SK-N-SH (cell line): ENCODE measurements at regions not wholly inside any gene's neighbourhood (a gene's known extent, or its start where the extent isn't known, plus 50 kb on each side); places are given as distances from the start of the nearest gene placed in this dataset.

ENCODE experiments used
- CTCF ChIA-PET: fragments of 300-600, 350-600 bp; formaldehyde crosslinking; extraction: SDS; loops from one replicate; lab custom pipeline; 2021; lab: Yijun Ruan, JAX
- POLR2A ChIA-PET: fragments of 350-600 bp; sonication (Branson Sonifier 250); formaldehyde crosslinking; extraction: SDS; loops from one replicate; lab custom pipeline; 2020; ENCODE audit warnings: antibody characterized with exemption, inconsistent platforms; lab: Yijun Ruan, JAX
- DNase-seq: peaks from one replicate; pipeline ENCODE4 v3.0.0; 2012
- H2AFZ ChIP-seq: fragments of 200-600 bp; sonication (generic); 2 replicates; pipeline ENCODE4 v1.8.1; 2016; ENCODE audit warnings: antibody characterized with exemption, mild to moderate bottlenecking, low read depth
- H3F3A ChIP-seq: fragments of 200-600 bp; sonication (generic); replicated peaks from 2 replicates; pipeline ENCODE3; 2016; ENCODE audit warnings: antibody characterized with exemption, mild to moderate bottlenecking; ENCODE audit not compliant: insufficient read depth
- H3K27ac ChIP-seq, 2 experiments: fragments of 200-500 bp in 1 of 2; fragments of 200-600 bp in 1 of 2; sonication (Bioruptor generic) in 1 of 2; sonication (generic), shearing (Covaris generic) in 1 of 2; 2 replicates each; pipeline versions ENCODE4 v1.5.1 to v1.6.1; 2014 to 2016; ENCODE audit warnings: low read depth in 2 of 2, inconsistent platforms in 1 of 2, low read length in 1 of 2, mild to moderate bottlenecking in 1 of 2, mixed read lengths in 1 of 2
- H3K27me3 ChIP-seq: fragments of 200-600 bp; sonication (generic), shearing (Covaris generic); 2 replicates; pipeline ENCODE4 v1.6.1; 2016; ENCODE audit warnings: mixed run types; ENCODE audit not compliant: insufficient read depth
- H3K36me3 ChIP-seq, 2 experiments: fragments of 200-500 bp in 1 of 2; fragments of 200-600 bp in 1 of 2; sonication (Bioruptor generic) in 1 of 2; sonication (generic) in 1 of 2; replicated peaks in 1 of 2; 2 replicates each; pipeline versions ENCODE3 to v1.5.1; 2014 to 2016; ENCODE audit warnings: low read length in 1 of 2, mild to moderate bottlenecking in 1 of 2; ENCODE audit not compliant: insufficient read depth in 2 of 2, control insufficient read depth in 1 of 2
- H3K4me1 ChIP-seq, 2 experiments: fragments of 200-500 bp in 1 of 2; fragments of 200-600 bp in 1 of 2; sonication (Bioruptor generic) in 1 of 2; sonication (generic), shearing (Covaris generic) in 1 of 2; 2 replicates each; pipeline versions ENCODE4 v1.5.1 to v1.6.1; 2014 to 2016; ENCODE audit warnings: low read depth in 1 of 2, low read length in 1 of 2, mixed run types in 1 of 2; ENCODE audit not compliant: insufficient read depth in 2 of 2, control insufficient read depth in 1 of 2
- H3K4me2 ChIP-seq: fragments of 200-600 bp; sonication (generic), shearing (Covaris generic); 2 replicates; pipeline ENCODE4 v1.6.1; 2017; ENCODE audit warnings: mixed run types
- H3K4me3 ChIP-seq, 2 experiments: fragments of 200-500 bp in 1 of 2; fragments of 200-600 bp in 1 of 2; sonication (Bioruptor generic) in 1 of 2; sonication (generic), shearing (Covaris generic) in 1 of 2; 2 replicates each; pipeline versions ENCODE4 v1.5.1 to v1.8.1; 2014 to 2016; ENCODE audit warnings: low read depth in 2 of 2, inconsistent platforms in 1 of 2, low read length in 1 of 2, mild to moderate bottlenecking in 1 of 2, mixed read lengths in 1 of 2, moderate library complexity in 1 of 2
- H3K79me2 ChIP-seq: fragments of 200-600 bp; sonication (generic); 2 replicates; pipeline ENCODE4 v1.8.1; 2017; ENCODE audit warnings: mild to moderate bottlenecking; ENCODE audit not compliant: insufficient read depth
- H3K9ac ChIP-seq: fragments of 200-600 bp; sonication (generic); 2 replicates; pipeline ENCODE4 v1.6.1; 2017; ENCODE audit warnings: mixed run types
- H3K9me2 ChIP-seq: fragments of 200-600 bp; sonication (generic); 2 replicates; pipeline ENCODE4 v1.6.1; 2017; ENCODE audit warnings: mixed run types
- H3K9me3 ChIP-seq: fragments of 200-600 bp; sonication (generic); 2 replicates; pipeline ENCODE4 v1.6.1; 2017; ENCODE audit warnings: mixed run types, mild to moderate bottlenecking, moderate library complexity
- H4K20me1 ChIP-seq: fragments of 200-600 bp; sonication (generic); 2 replicates; pipeline ENCODE4 v1.6.1; 2017; ENCODE audit warnings: mild to moderate bottlenecking, mixed run types; ENCODE audit not compliant: insufficient read depth
- CHD2 ChIP-seq: fragments of 150-350 bp; IDR thresholded peaks from 2 replicates; pipeline ENCODE4 v1.6.1; 2018; ENCODE audit warnings: low read length; ENCODE audit not compliant: partially characterized antibody
- ELF1 ChIP-seq: IDR thresholded peaks from 2 replicates; pipeline ENCODE4 v1.4.0; 2012
- FOSL2 ChIP-seq: IDR thresholded peaks from 2 replicates; pipeline ENCODE4 v1.4.0; 2012; ENCODE audit warnings: low read depth, mild to moderate bottlenecking, moderate library complexity, borderline replicate concordance
- FOXJ3 ChIP-seq: sonication (generic); formaldehyde crosslinking; IDR thresholded peaks from 2 replicates; pipeline ENCODE4 v1.5.1; 2020; ENCODE audit warnings: mild to moderate bottlenecking, missing genetic modification reagents
- GABPA ChIP-seq: IDR thresholded peaks from 2 replicates; pipeline ENCODE4 v1.4.0; 2012; ENCODE audit warnings: low read depth, mild to moderate bottlenecking
- GATA2 ChIP-seq: sonication (generic); formaldehyde crosslinking; IDR thresholded peaks from 2 replicates; pipeline ENCODE4 v1.5.0; 2020; ENCODE audit warnings: mild to moderate bottlenecking, missing genetic modification reagents
- JUND ChIP-seq: IDR thresholded peaks from 2 replicates; pipeline ENCODE4 v1.4.0; 2012
- MEF2A ChIP-seq: IDR thresholded peaks from 2 replicates; pipeline ENCODE4 v1.4.0; 2012; ENCODE audit warnings: low read depth, borderline replicate concordance
- NFIC ChIP-seq: IDR thresholded peaks from 2 replicates; pipeline ENCODE4 v1.4.0; 2012; ENCODE audit warnings: borderline replicate concordance
- RAD21 ChIP-seq: IDR thresholded peaks from 2 replicates; pipeline ENCODE4 v1.6.1; 2012; ENCODE audit warnings: mild to moderate bottlenecking, low read length
- RFX5 ChIP-seq: IDR thresholded peaks from 2 replicates; pipeline ENCODE4 v1.6.1; 2012; ENCODE audit warnings: mild to moderate bottlenecking, improper control_type of control experiment, low read length
- RXRA ChIP-seq: IDR thresholded peaks from 2 replicates; pipeline ENCODE4 v1.4.0; 2012; ENCODE audit warnings: low read depth, mild to moderate bottlenecking, borderline replicate concordance
- YY1 ChIP-seq: IDR thresholded peaks from 2 replicates; pipeline ENCODE4 v1.4.0; 2012; ENCODE audit warnings: low read depth, mild to moderate bottlenecking
- WGBS: methylation state at CpG from one replicate; pipeline ENCODE4 v1.1.6; 2017; ENCODE audit warnings: low lambda C conversion rate; 5-methylcytosine and 5-hydroxymethylcytosine counted together
- TF ChIP-seq, protein P1 (sequence below): fragments of 150-350 bp; IDR thresholded peaks from 2 replicates; pipeline ENCODE4 v1.6.1; 2017; ENCODE audit warnings: antibody characterized with exemption, low read length, low read depth, borderline replicate concordance
- TF ChIP-seq, protein P2 (sequence below): IDR thresholded peaks from 2 replicates; pipeline ENCODE4; 2012
- TF ChIP-seq, protein P3 (sequence below): IDR thresholded peaks from 2 replicates; pipeline ENCODE4 v1.4.0; 2012; ENCODE audit warnings: low read depth
- TF ChIP-seq, protein P4 (sequence below): fragments of 150-350 bp; IDR thresholded peaks from 2 replicates; pipeline ENCODE4 v1.6.1; 2016; ENCODE audit warnings: mild to moderate bottlenecking, low read depth, low read length
- TF ChIP-seq, protein P5 (sequence below): IDR thresholded peaks from 2 replicates; pipeline ENCODE4 v1.6.1; 2012; ENCODE audit warnings: mild to moderate bottlenecking, low read depth, low read length, moderate library complexity

DNA sequence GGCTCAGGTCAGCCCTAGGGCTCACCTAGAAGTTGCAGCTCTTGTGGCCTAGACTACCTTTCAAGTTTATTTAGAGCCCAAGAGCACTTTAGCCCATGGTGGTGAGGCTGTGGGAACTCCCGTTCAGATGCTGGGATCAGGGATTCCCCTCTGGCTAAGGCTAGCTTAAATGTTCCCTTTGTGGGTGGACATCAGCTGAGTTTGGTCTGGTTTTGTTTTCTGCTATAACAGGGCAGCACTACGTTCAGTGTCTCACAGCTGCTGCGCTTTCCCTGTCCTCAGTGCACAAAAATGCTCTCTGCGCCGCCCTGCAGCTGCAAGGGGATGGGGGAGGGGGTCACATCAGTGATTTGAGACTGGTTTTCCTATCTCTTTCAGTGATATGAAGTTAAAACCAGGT is 170.5 kb upstream of the KCNJ3 start:
- no peak overlapping the region for H2AFZ ChIP-seq
- H3K9me3 ChIP-seq = no peaks in the 10 kb centered on the region
- H3K27ac ChIP-seq = no peak overlapping the region
- H3K9ac ChIP-seq = no peak overlapping the region
- no peaks in the 10 kb centered on the region for H3K9me2 ChIP-seq
- no peaks in the 10 kb centered on the region for H3K4me1 ChIP-seq
- no peak for DNase-seq
- 29% methylated on average over 5 of the region's 5 CpGs for WGBS
- H3F3A ChIP-seq = no peaks in the 10 kb centered on the region
- H3K79me2 ChIP-seq = no peaks in the 10 kb centered on the region
- H3K4me3 ChIP-seq = no peak overlapping the region
- H3K27me3 ChIP-seq = no peaks in the 10 kb centered on the region
- H3K36me3 ChIP-seq = no peaks in the 10 kb centered on the region
- TF ChIP-seq CHD2 (no peak), YY1 (no peak), RFX5 (no peak), ELF1 (no peak), RXRA (no peak), NFIC (no peak), FOXJ3 (CRISPR knock-in tag) (no peak), RAD21 (no peak)
- TF ChIP-seq, protein P1, sequence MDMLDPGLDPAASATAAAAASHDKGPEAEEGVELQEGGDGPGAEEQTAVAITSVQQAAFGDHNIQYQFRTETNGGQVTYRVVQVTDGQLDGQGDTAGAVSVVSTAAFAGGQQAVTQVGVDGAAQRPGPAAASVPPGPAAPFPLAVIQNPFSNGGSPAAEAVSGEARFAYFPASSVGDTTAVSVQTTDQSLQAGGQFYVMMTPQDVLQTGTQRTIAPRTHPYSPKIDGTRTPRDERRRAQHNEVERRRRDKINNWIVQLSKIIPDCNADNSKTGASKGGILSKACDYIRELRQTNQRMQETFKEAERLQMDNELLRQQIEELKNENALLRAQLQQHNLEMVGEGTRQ = no peak
- TF ChIP-seq, protein P2, sequence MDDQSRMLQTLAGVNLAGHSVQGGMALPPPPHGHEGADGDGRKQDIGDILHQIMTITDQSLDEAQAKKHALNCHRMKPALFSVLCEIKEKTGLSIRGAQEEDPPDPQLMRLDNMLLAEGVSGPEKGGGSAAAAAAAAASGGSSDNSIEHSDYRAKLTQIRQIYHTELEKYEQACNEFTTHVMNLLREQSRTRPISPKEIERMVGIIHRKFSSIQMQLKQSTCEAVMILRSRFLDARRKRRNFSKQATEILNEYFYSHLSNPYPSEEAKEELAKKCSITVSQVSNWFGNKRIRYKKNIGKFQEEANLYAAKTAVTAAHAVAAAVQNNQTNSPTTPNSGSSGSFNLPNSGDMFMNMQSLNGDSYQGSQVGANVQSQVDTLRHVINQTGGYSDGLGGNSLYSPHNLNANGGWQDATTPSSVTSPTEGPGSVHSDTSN = no peak
- CTCF ChIA-PET = no interaction called here
- H4K20me1 ChIP-seq = no peaks in the 10 kb centered on the region
- POLR2A ChIA-PET = no interaction called here
- no peak overlapping the region for H3K4me2 ChIP-seq

DNA sequence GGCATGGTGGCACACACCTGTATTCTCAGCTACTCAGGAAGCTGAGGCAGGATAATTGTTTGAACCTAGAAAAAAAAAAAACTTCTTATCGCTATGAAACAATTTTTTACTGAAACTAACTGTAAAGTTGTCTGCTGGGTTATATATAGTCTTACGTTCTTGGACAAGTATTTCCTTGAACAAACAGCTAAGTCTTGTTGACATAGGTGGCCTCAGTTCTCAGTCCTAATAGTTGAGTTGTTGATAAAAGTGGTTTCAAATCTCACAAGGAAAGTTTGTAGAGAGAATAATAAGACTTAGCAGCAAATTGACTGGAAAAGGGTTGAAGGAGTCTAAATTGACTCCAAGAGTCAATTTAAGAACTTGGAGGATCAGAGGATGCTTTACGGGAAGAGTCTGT is 166.5 kb upstream of the KCNJ3 start:
- H2AFZ ChIP-seq = no peak overlapping the region
- no peaks in the 10 kb centered on the region for H3K9me3 ChIP-seq
- no peaks in the 10 kb centered on the region for H3K27me3 ChIP-seq
- no peaks in the 10 kb centered on the region for H3K4me1 ChIP-seq
- no peaks in the 10 kb centered on the region for H3K36me3 ChIP-seq
- no peak overlapping the region for H3K9ac ChIP-seq
- H4K20me1 ChIP-seq = no peaks in the 10 kb centered on the region
- H3K4me2 ChIP-seq = no peak overlapping the region
- H3K79me2 ChIP-seq = no peaks in the 10 kb centered on the region
- H3K27ac ChIP-seq = no peak overlapping the region
- no peak overlapping the region for H3K4me3 ChIP-seq
- TF ChIP-seq, protein P3, sequence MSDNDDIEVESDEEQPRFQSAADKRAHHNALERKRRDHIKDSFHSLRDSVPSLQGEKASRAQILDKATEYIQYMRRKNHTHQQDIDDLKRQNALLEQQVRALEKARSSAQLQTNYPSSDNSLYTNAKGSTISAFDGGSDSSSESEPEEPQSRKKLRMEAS = no peak
- TF ChIP-seq, protein P2 = no peak
- TF ChIP-seq, protein P4, sequence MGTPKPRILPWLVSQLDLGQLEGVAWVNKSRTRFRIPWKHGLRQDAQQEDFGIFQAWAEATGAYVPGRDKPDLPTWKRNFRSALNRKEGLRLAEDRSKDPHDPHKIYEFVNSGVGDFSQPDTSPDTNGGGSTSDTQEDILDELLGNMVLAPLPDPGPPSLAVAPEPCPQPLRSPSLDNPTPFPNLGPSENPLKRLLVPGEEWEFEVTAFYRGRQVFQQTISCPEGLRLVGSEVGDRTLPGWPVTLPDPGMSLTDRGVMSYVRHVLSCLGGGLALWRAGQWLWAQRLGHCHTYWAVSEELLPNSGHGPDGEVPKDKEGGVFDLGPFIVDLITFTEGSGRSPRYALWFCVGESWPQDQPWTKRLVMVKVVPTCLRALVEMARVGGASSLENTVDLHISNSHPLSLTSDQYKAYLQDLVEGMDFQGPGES = no peak
- TF ChIP-seq RXRA = no peak
- no peak for TF ChIP-seq JUND
- TF ChIP-seq FOXJ3 (CRISPR knock-in tag) = no peak
- TF ChIP-seq, protein P5, sequence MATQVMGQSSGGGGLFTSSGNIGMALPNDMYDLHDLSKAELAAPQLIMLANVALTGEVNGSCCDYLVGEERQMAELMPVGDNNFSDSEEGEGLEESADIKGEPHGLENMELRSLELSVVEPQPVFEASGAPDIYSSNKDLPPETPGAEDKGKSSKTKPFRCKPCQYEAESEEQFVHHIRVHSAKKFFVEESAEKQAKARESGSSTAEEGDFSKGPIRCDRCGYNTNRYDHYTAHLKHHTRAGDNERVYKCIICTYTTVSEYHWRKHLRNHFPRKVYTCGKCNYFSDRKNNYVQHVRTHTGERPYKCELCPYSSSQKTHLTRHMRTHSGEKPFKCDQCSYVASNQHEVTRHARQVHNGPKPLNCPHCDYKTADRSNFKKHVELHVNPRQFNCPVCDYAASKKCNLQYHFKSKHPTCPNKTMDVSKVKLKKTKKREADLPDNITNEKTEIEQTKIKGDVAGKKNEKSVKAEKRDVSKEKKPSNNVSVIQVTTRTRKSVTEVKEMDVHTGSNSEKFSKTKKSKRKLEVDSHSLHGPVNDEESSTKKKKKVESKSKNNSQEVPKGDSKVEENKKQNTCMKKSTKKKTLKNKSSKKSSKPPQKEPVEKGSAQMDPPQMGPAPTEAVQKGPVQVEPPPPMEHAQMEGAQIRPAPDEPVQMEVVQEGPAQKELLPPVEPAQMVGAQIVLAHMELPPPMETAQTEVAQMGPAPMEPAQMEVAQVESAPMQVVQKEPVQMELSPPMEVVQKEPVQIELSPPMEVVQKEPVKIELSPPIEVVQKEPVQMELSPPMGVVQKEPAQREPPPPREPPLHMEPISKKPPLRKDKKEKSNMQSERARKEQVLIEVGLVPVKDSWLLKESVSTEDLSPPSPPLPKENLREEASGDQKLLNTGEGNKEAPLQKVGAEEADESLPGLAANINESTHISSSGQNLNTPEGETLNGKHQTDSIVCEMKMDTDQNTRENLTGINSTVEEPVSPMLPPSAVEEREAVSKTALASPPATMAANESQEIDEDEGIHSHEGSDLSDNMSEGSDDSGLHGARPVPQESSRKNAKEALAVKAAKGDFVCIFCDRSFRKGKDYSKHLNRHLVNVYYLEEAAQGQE = no peak
- no peak for TF ChIP-seq RAD21
- TF ChIP-seq FOSL2 = no peak
- no peak for TF ChIP-seq RFX5
- no peak for TF ChIP-seq MEF2A
- no peak for TF ChIP-seq GATA2 (CRISPR knock-in tag)
- TF ChIP-seq ELF1 = no peak
- TF ChIP-seq GABPA = no peak
- 41% methylated on average over 3 of the region's 3 CpGs for WGBS
- H3F3A ChIP-seq = no peaks in the 10 kb centered on the region
- ChIA-PET CTCF (no interaction called here), POLR2A (no interaction called here)
- no peak for DNase-seq
- no peaks in the 10 kb centered on the region for H3K9me2 ChIP-seq
